ENCODE measurements at regions not wholly inside any gene's neighbourhood (a gene's known extent, or its start where the extent isn't known, plus 50 kb on each side); places are given as distances from the start of the nearest gene placed in this dataset.

DNA sequence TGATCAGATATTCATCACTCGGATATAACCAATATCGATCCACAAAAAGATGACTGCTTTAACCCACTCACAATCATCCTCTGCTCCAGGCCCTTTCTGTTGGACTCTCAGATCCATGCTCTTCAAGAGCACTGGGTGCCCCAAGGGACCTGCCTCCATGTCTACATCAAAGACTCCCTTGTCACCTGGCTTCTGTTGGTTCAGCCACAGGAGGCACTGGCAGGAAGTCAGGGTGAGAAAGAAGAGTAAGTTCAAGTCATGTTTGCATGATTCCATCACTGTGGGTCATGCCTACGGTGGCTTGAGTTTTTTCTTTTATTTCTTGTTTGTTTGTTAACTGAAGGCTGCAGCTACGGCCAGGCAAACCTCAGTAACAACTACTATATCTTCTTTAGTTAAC lies 243.3 kb downstream of the ADGRG6 start:
- Histone ChIP-seq H3K79me1 (ENCODE audit: low read length) (peaks cover 4% of the 10 kb centered on the region), H3K9me3 (ENCODE audit: insufficient read depth, low read depth, low read length) (no peaks in the 10 kb centered on the region), H4K12ac (ENCODE audit: low read depth, low read length) (no peak overlapping the region), H3K9ac (ENCODE audit: low read length) (no peak overlapping the region), H3K4me2 (ENCODE audit: low read length) (no peak overlapping the region), H4K8ac (ENCODE audit: low read depth, low read length) (no peak overlapping the region), H2BK120ac (ENCODE audit: insufficient read depth, low read length, poor library complexity) (no peak overlapping the region), H2BK5ac (ENCODE audit: low read depth, low read length, poor library complexity) (no peak overlapping the region), H2AK5ac (ENCODE audit: low read length) (no peak overlapping the region), H3K79me2 (ENCODE audit: control insufficient read depth, insufficient read depth, low read length, poor library complexity) (peaks cover 3% of the 10 kb centered on the region), H3K4me3 (ENCODE audit: low read depth, low read length) (no peak overlapping the region), H3K14ac (ENCODE audit: low read length) (no peak overlapping the region), H2BK12ac (ENCODE audit: low read length) (no peak overlapping the region), H3K18ac (ENCODE audit: low read length) (no peak overlapping the region), H3K27me3 (ENCODE audit: insufficient read depth, low read length) (no peaks in the 10 kb centered on the region), H4K91ac (ENCODE audit: low read depth, low read length) (no peak overlapping the region), H2AFZ (ENCODE audit: insufficient read depth, low read length, poor library complexity) (no peak overlapping the region), H3K4ac (ENCODE audit: low read depth, low read length) (no peak overlapping the region), H3K27ac (ENCODE audit: low read depth, low read length) (no peak overlapping the region), H3K4me1 (ENCODE audit: control insufficient read depth in 1 of 2, insufficient read depth in 2 of 2, low read length in 2 of 2) (peaks cover 4 to 6% of the 10 kb centered on the region in 2 experiments), H3K36me3 (ENCODE audit: control insufficient read depth in 1 of 2, insufficient read depth in 2 of 2, low read length in 2 of 2) (no peaks in the 10 kb centered on the region), H3K23ac (ENCODE audit: low read length) (no peak overlapping the region)
- no CpG with 5 or more reads among the region's 4 CpGs for WGBS (ENCODE audit: extremely low coverage, insufficient coverage, insufficient read length)
- no peak for DNase-seq

DNA sequence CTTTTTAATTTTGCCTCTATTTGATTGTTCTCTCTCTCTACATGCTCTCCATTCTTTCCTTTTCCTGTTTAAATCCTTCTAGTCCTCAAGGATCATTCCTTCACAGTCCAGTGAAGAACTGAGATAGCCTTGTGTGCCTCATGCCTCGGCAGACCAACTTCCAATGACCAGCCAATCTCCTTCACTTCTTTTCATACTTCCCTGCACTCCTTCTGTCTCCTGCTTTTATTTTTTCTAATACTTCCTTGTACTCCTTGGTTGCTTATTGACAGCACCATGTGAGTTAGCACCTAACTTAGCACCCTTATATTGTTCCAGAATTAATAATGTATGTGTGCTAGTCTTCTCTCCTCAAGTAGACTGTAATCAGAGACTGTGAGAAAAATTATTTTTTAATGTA lies 246.8 kb downstream of the ADGRG6 start:
- Histone ChIP-seq H2BK120ac (ENCODE audit: insufficient read depth, low read length, poor library complexity) (no peak overlapping the region), H3K4me3 (ENCODE audit: low read depth, low read length) (no peak overlapping the region), H3K18ac (ENCODE audit: low read length) (no peak overlapping the region), H3K9ac (ENCODE audit: low read length) (no peak overlapping the region), H2AFZ (ENCODE audit: insufficient read depth, low read length, poor library complexity) (no peak overlapping the region), H2AK5ac (ENCODE audit: low read length) (no peak overlapping the region), H3K9me3 (ENCODE audit: insufficient read depth, low read depth, low read length) (no peaks in the 10 kb centered on the region), H3K36me3 (ENCODE audit: control insufficient read depth in 1 of 2, insufficient read depth in 2 of 2, low read length in 2 of 2) (no peaks in the 10 kb centered on the region), H4K8ac (ENCODE audit: low read depth, low read length) (no peak overlapping the region), H4K12ac (ENCODE audit: low read depth, low read length) (no peak overlapping the region), H2BK5ac (ENCODE audit: low read depth, low read length, poor library complexity) (no peak overlapping the region), H3K79me2 (ENCODE audit: control insufficient read depth, insufficient read depth, low read length, poor library complexity) (no peaks in the 10 kb centered on the region), H3K27ac (ENCODE audit: low read depth, low read length) (no peak overlapping the region), H3K4me2 (ENCODE audit: low read length) (no peak overlapping the region), H4K91ac (ENCODE audit: low read depth, low read length) (no peak overlapping the region), H3K79me1 (ENCODE audit: low read length) (no peaks in the 10 kb centered on the region), H3K4me1 (ENCODE audit: control insufficient read depth in 1 of 2, insufficient read depth in 2 of 2, low read length in 2 of 2) (no peaks in the 10 kb centered on the region), H3K27me3 (ENCODE audit: insufficient read depth, low read length) (no peaks in the 10 kb centered on the region), H2BK12ac (ENCODE audit: low read length) (no peak overlapping the region), H3K14ac (ENCODE audit: low read length) (no peak overlapping the region), H3K23ac (ENCODE audit: low read length) (no peak overlapping the region), H3K4ac (ENCODE audit: low read depth, low read length) (no peak overlapping the region)
- no peak for DNase-seq
- WGBS (ENCODE audit: extremely low coverage, insufficient coverage, insufficient read length) = no CpG with 5 or more reads among the region's 1 CpG

DNA sequence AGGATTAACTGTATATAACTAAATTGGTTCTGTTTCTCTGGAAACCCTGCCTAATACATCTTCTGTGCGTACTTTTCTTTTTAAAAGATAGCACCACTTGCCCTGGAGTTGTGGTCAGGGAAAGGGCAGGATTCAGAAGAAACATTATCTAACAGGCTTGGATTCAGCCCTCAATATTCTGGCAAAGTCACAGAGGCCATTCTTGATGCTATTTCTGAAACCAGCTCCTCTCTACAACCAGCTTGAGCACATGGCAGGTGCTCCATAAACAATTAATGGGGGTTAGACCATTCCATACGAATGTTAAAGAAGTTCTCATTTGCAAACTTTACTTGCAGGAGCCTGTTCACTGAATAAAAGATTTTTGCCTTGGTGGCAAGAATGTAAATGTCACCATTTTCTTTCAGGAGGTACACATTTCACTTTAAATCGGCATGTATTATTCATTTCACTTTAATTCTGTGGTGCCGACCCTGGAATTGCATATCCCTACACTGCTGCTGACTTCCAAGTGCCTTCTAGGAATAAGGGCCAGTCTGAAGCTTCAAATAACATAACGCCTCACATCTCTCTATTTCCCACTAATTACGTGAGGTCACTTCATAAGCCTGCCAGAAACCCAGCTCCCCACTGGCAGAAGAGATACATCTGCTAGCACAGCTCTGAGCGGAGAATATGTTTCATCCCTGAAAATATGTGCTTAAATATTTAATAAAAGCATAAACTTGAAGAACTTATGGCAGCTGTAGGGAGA lies 248.7 kb downstream of the ADGRG6 start:
- Histone ChIP-seq H3K4me2 (ENCODE audit: low read length) (no peak overlapping the region), H2AFZ (ENCODE audit: insufficient read depth, low read length, poor library complexity) (no peak overlapping the region), H3K79me2 (ENCODE audit: control insufficient read depth, insufficient read depth, low read length, poor library complexity) (no peaks in the 10 kb centered on the region), H2AK5ac (ENCODE audit: low read length) (no peak overlapping the region), H3K4ac (ENCODE audit: low read depth, low read length) (no peak overlapping the region), H4K91ac (ENCODE audit: low read depth, low read length) (no peak overlapping the region), H3K4me3 (ENCODE audit: low read depth, low read length) (no peak overlapping the region), H3K14ac (ENCODE audit: low read length) (no peak overlapping the region), H2BK12ac (ENCODE audit: low read length) (no peak overlapping the region), H3K18ac (ENCODE audit: low read length) (no peak overlapping the region), H3K79me1 (ENCODE audit: low read length) (no peaks in the 10 kb centered on the region), H3K36me3 (ENCODE audit: control insufficient read depth in 1 of 2, insufficient read depth in 2 of 2, low read length in 2 of 2) (no peaks in the 10 kb centered on the region), H2BK5ac (ENCODE audit: low read depth, low read length, poor library complexity) (no peak overlapping the region), H3K27me3 (ENCODE audit: insufficient read depth, low read length) (no peaks in the 10 kb centered on the region), H3K9ac (ENCODE audit: low read length) (no peak overlapping the region), H2BK120ac (ENCODE audit: insufficient read depth, low read length, poor library complexity) (no peak overlapping the region), H3K4me1 (ENCODE audit: control insufficient read depth in 1 of 2, insufficient read depth in 2 of 2, low read length in 2 of 2) (no peaks in the 10 kb centered on the region), H3K23ac (ENCODE audit: low read length) (no peak overlapping the region), H4K8ac (ENCODE audit: low read depth, low read length) (no peak overlapping the region), H3K9me3 (ENCODE audit: insufficient read depth, low read depth, low read length) (no peaks in the 10 kb centered on the region), H4K12ac (ENCODE audit: low read depth, low read length) (no peak overlapping the region), H3K27ac (ENCODE audit: low read depth, low read length) (no peak overlapping the region)
- WGBS (ENCODE audit: extremely low coverage, insufficient coverage, insufficient read length) = no CpG with 5 or more reads among the region's 7 CpGs
- DNase-seq = no peak

DNA sequence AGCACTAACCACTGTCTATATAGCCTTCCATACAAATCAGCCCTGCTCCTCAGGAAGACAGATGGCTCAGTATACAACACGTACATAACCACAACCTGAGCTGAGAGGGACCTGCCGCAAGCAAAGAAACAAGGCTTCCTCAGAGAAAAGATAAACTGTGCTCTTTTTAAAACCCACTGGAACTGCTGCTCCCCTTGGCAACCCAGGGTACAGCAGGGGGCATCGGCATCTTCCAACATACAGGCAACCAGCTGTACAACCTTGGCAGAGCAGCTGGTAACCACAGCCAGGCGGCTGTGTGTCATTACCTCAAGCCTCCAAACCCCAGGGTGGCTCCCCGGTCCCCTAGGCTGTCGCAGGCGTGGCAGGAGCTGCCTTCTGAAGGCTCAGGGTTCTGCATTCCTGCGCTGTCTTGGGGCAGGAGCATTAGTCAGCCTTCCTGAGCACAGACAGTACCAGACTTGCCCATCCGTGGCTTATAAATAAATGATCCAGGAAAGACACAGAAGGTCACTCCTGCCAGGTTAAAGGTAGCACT lies 249.5 kb downstream of the ADGRG6 start:
- WGBS (ENCODE audit: extremely low coverage, insufficient coverage, insufficient read length) = no CpG with 5 or more reads among the region's 9 CpGs

More for the DNA sequence above, 249.5 kb downstream of the ADGRG6 start:
- Histone ChIP-seq H3K4ac (ENCODE audit: low read depth, low read length) (no peak overlapping the region), H3K18ac (ENCODE audit: low read length) (no peak overlapping the region), H3K9ac (ENCODE audit: low read length) (no peak overlapping the region), H3K27me3 (ENCODE audit: insufficient read depth, low read length) (no peaks in the 10 kb centered on the region), H2BK5ac (ENCODE audit: low read depth, low read length, poor library complexity) (no peak overlapping the region), H3K79me1 (ENCODE audit: low read length) (no peaks in the 10 kb centered on the region), H4K12ac (ENCODE audit: low read depth, low read length) (no peak overlapping the region), H3K36me3 (ENCODE audit: control insufficient read depth in 1 of 2, insufficient read depth in 2 of 2, low read length in 2 of 2) (no peaks in the 10 kb centered on the region), H3K14ac (ENCODE audit: low read length) (no peak overlapping the region), H3K27ac (ENCODE audit: low read depth, low read length) (no peak overlapping the region), H3K4me3 (ENCODE audit: low read depth, low read length) (no peak overlapping the region), H3K4me1 (ENCODE audit: control insufficient read depth in 1 of 2, insufficient read depth in 2 of 2, low read length in 2 of 2) (no peaks in the 10 kb centered on the region), H3K23ac (ENCODE audit: low read length) (no peak overlapping the region), H2BK120ac (ENCODE audit: insufficient read depth, low read length, poor library complexity) (no peak overlapping the region), H4K91ac (ENCODE audit: low read depth, low read length) (no peak overlapping the region), H3K9me3 (ENCODE audit: insufficient read depth, low read depth, low read length) (no peaks in the 10 kb centered on the region), H3K79me2 (ENCODE audit: control insufficient read depth, insufficient read depth, low read length, poor library complexity) (no peaks in the 10 kb centered on the region), H4K8ac (ENCODE audit: low read depth, low read length) (no peak overlapping the region), H2AFZ (ENCODE audit: insufficient read depth, low read length, poor library complexity) (no peak overlapping the region), H2BK12ac (ENCODE audit: low read length) (no peak overlapping the region), H2AK5ac (ENCODE audit: low read length) (no peak overlapping the region), H3K4me2 (ENCODE audit: low read length) (no peak overlapping the region)
- DNase-seq = no peak

All from trophoblast cell (in vitro differentiated cells and primary cell).